GM23338 (cell line): ENCODE measurements at regions not wholly inside any gene's neighbourhood (a gene's known extent, or its start where the extent isn't known, plus 50 kb on each side); places are given as distances from the start of the nearest gene placed in this dataset.

Experiments
- CREB1 ChIP-seq: fragments of 250-450 bp; sonication (Bioruptor Pico); IDR thresholded peaks from 2 replicates; pipeline ENCODE4 v1.5.0; 2020; ENCODE audit warnings: low read depth, mild to moderate bottlenecking, moderate library complexity
- ETS1 ChIP-seq: IDR thresholded peaks from 2 replicates; pipeline ENCODE4 v1.6.1; 2016; ENCODE audit warnings: antibody characterized with exemption
- REST ChIP-seq: IDR thresholded peaks from one replicate; pipeline ENCODE4 v1.6.1; 2018; ENCODE audit warnings: antibody characterized with exemption; ENCODE audit not compliant: unreplicated experiment
- ZNF331 ChIP-seq: fragments of 250-450 bp; sonication (Bioruptor Pico); IDR thresholded peaks from 2 replicates; pipeline ENCODE4 v1.5.0; 2020; ENCODE audit warnings: low read depth, mild to moderate bottlenecking, moderate library complexity
- ZNF462 ChIP-seq: fragments of 250-450 bp; sonication (Bioruptor Pico); IDR thresholded peaks from 2 replicates; pipeline ENCODE4 v1.5.0; 2020; ENCODE audit warnings: mild to moderate bottlenecking, moderate library complexity

GRCh38 chr19:27734496-27735220, 1478.3 kb downstream of the UQCRFS1 start (continued):
- TF ChIP-seq ZNF462 (CRISPR knock-in tag) (no peak), CREB1 (CRISPR knock-in tag) (no peak), ETS1 (no peak), REST (no peak), ZNF331 (CRISPR knock-in tag) (no peak)
